Muscle of arm (tissue), 1 donor: ENCODE measurements at regions not wholly inside any gene's neighbourhood (a gene's known extent, or its start where the extent isn't known, plus 50 kb on each side); places are given as distances from the start of the nearest gene placed in this dataset.
"Not testable (repeated sequence)": the region's sequence is repeated elsewhere in the genome, so short reads cannot be mapped to it uniquely, and the experiment has no call there.

Experiments used
- DNase-seq: peaks from one replicate; pipeline ENCODE4 v3.0.0-alpha.2; 2013

DNA sequence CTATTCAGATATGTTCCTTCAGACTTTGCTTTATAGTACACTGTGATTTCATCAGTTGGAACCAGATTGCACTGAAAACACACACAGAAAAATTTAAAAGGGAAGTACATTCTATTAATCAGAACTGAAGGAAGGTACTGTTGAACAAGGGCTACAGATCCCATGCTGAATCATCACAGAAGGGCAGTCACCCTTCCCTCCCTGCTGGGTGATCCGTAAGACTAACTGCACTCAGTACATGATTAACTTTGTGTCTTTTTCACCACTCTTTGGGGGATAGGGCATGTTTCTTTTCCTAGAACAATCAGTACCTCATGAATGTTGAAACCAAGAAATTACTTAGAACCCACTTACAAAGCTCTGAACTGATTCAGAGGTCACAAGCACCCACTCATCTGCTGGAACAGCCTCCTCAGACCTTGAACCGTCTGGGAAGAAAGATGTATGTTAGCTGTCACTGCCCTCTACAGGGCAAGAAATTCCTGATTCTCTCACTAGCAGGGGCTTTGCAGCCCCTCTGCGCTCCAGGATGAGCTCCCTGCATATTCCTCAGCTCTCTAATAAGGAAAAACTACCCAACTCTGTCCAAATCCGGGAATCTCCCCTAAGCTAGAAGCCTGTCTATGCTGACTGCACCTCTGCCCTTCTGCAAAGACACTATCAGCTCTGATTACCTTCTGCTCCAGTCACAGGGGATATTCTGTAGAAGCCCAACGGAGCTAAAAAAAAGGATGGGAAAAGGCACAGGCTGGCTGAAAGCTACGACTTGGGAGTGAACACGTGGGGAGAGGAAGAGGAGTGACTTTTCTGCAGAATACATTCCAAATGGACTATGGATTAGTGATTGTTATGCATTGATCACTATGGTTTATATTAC is 51.0 kb downstream of the IARS1 start:
- peak; percentile 4 for DNase-seq

DNA sequence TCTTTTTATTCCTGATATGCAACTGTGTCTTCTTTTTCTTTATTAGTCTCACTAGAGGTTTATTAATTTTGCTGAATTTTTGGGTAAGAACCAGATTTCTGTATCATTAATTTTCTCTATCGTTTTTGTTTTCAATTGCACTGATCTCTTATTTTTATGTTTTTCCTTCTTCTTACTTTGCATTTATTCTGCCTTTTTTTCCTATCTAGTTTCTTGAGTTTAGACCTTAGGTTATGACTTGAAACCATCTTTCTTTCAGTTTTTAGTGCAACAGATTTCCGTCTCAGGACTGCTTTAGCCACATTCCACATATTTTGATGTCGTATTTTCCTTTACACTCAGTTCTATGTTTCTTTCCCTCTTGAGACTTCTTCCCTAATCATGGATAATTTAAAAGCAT is 56.6 kb downstream of the IARS1 start:
- no peak for DNase-seq

DNA sequence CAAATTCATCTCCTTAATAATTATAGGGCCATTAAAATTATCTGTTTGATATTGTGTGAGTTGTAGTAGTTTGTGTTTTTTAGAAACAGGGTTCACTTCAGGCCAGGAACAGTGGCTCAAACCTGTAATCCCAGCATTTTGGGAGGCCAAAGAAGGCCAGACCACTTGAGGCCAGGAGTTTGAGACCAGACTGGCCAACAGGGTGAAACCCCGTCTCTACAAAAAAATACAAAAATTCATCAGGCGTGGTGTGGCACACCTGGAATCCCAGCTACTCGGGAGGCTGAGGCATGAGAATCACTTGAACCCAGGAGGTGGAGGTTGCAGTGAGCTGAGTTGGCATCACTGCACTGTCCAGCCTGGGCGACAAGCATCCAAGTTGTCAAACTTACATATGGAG is 57.0 kb downstream of the IARS1 start:
- no peak for DNase-seq

DNA sequence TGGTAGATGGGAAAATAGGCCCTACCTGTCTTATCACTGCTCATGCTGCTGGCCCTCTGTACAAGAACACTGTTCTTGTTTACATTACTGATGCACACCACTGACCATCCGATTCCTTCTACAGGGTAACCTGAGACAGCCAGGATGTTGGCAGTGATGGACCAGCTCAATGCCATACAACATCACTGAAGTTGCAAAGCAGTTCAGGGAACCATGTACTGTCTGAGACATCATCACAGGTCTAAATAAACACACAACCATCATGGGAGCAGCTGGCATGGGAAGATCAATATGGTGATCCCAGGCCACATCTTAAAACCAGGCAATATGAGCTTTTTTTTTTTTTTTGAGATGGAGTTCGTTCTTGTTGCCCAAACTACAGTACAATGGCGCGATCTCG is 59.0 kb downstream of the IARS1 start:
- no peak for DNase-seq

DNA sequence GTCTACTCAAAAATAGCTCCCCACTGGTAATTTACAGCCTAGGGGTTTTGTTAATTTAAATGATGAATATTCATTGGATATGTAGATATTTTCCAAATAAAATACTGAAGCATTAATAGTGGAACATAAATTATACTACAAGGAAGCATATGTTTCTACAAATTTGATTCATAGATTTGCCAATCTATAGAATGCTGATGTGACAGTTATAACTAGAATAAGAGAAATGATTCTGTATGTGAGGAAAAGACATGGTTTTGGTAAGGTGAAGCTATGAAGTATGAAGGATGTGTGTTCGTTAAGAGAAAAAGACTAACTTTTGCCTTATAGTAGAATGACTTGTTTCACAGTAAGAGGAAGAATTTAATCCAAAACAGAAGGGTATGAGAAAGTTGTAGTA is 61.3 kb downstream of the IARS1 start:
- no peak for DNase-seq

DNA sequence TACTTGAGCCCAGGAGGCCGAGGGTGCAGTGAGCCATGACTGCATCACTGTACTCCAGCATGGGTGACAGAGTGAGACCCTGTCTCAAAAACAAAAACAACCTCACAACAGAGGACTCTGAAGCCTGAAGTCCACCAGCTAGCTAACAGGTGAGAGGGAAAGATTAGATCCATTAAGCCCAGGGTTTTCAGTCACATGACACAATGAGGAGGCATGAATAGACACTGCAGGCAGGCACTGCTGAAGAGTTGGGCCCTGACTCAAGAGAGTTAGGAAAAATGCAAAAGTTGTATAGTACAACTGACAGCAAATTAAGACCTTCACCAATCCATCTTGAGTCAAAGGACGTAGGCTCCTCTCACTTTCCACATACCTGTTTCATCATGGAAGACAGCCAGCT is 64.9 kb downstream of the IARS1 start:
- DNase-seq: no peak

DNA sequence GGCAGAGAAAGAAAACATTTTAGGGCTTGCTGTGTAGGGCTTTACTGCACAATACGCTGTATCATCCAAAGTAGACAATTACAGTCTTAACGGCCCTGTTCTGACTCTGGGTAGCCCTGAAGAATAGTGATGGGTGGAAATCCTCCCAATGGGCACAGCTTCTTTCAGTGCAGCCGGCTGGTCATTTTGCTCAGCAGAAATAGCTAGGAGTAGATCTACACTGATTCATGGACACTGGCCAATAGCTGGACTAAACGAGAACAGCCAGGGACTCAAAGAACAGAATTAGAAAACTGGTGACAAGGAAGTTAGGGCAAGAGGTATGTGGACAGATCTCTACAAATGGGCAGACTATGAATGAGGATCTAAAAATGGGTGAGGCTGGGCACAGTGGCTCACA is 69.3 kb downstream of the IARS1 start:
- no peak for DNase-seq

DNA sequence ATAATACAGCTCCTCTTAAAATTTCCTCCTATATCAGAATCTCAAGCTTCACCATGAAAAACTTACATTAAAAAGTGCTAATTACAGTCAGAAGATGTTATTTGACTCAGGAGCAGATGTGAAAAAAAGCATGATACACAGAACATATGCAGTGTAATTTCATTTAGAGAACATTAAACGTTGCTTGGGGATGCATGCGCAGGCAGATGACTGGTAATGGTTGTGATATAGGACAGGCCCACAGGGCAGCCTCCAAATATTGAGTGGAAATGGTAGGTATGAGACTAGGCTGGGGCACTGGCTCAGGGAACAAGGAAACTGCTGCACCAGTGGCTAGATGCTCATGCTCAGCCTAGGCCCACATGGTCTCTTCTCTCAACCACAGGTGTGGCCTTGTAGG is 69.7 kb downstream of the IARS1 start:
- no peak for DNase-seq

DNA sequence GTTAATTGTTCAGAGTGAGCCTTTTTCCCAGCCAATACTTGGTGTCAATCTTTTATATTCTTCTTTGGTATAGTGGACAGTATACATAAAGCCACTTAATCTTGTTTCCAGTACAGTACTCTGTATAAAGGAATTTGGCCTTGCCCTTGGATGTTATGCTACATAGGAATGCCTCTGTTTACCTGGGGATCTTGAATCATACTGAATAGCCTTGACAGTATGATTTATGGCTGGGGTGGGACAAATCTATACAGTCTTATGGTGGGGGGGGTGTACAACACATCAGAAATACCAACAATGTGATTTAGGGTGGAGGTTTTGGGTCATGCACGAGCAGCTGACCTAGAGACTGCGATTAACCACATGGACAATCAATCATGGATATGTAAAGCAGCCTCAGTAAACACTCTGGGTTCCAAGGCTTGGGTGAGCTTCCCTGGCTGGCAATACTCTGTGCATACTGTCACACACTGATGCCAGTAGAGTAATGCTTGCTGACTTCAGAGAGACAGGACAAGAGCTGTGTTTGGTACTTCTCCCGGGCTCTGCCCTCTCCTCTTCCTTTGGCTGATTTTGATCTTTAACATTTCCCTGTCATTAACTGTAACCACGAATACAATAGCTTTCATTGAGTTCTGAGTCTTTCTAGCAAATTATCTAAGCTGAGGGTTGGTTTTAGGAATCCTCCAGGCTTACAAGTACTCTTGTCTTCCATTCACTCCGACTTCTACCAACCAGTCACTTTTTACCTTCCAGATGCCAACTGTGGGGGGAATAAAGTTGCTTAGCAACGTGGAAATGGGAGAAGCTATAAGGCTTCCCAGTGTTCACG is 84.6 kb downstream of the IARS1 start:
- DNase-seq: no peak

DNA sequence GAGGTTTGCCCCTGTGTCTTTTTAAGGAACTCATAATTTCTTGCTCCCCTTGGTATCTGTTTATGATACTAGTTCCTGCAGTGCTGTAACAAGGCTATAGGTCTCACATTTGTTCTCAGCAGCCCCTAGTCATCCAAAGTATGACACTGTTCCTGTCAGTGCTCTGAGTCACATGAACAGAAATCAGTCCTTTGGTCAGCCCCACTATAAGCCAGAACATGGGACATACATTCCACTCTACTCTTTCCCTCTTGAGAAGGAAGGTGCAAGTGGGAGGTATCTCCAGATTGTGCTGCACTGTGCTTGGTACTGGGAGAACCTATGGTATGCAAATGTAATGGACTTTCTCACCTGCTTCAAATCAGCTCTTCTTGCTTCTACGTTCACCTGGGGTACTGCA is 87.0 kb downstream of the IARS1 start:
- DNase-seq: no peak

DNA sequence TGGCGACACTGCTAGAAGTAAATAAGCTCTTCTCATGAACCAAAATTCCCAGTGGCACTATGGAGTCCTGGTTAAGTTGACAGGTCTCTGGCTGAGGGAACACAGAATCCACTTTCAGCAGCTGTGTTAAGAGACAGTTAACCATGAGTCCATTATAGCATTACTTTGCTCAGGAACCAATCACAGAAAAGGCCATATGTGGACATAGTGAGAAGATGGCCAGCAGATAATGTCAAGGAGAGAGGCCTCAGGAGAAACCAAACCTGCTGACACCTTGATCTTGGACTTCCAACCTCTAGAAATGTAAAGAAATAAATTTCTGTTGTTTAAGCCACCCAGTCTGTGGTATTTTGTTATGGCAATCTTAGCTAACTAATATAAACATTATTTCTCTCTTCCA is 88.7 kb upstream of the SPTLC1 start:
- not testable (repeated sequence) for DNase-seq

DNA sequence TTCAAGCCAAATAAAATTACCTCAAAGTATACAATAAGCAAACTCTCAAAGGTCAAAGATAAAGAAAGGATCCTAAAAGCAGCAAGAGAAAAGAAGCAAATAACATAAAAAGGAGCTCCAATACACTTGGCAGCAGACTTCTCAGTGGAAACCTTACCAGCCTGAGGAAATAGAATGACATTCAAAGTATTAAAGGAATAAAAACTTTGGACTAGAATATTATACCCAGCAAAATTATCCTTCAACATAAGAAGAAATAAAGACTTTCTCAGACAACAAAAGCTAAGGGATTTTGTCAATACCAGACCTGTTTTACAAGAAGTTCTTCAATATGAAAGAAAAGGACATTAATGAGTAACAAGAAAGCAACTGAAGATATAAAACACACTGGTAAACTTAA is 83.0 kb upstream of the SPTLC1 start:
- DNase-seq: not testable (repeated sequence)

DNA sequence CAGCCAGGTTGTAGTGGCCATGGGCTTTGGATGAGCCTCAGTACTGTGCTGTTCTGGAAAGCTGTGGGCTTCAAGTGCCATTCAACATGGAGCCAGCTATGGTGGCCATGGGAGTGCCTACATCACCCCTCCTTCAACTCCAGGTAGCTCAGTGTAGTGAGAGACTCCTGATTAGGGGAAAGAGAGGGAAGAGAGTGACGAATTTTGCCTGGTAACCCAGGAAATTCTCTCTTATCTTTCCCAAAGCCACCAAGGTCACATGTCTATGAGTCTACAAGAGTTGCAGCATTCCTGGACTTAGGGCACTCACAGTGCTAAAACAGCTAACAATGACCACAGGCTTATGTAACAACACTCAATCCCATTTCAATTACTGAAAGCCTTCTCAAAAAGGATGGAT is 81.7 kb upstream of the SPTLC1 start:
- no peak for DNase-seq

DNA sequence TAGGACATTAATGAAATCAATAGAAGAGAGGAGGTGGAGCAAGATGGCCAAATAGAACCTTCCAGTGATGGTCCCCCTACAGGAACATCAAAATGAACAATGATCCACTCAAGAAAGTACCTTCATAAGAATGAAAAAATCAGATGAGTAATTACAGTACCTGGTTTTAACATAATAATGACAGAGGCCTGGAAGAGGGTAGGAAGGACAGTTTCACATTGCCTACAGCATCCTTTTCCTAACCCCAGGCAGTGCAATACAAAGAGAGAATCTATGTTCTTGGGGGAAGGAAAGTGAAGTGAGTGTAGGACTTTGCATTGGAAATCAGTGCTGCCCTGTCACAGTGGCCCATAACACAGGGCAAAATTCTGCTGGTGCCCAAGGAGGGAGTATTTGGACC is 81.2 kb upstream of the SPTLC1 start:
- DNase-seq: no peak

DNA sequence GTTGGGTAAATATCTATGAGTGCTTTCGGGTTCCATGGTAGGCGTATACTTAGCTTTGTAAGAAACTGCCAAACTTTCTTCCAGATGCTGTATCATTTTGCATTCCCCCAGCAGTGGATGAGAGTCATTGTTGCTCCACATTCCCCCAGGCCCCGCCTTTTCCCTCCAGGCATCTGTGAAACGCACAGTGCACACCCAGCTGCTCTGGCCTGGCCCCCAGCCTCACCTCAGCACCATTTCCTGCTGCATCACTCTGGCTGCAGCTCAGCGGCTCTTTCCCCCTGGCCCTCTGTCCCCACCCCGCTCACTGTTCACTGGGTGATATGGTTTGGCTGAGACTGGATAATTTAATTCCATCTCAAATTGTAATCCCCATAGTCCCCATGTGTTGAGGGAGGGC is 76.6 kb upstream of the SPTLC1 start:
- DNase-seq: peak; percentile 19

DNA sequence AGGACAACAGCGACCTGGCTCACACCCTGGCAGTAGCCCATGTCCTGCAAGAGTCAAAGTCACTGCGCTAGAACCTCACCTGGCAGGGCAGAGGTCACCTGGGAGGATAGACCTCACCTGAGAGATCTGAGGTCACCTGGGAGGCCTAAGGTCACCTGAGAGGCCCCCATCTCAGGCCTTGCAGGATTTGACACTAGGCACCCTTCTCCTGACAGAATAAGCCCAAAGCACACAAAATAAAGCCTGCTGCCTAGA is 75.2 kb upstream of the SPTLC1 start:
- DNase-seq: no peak

DNA sequence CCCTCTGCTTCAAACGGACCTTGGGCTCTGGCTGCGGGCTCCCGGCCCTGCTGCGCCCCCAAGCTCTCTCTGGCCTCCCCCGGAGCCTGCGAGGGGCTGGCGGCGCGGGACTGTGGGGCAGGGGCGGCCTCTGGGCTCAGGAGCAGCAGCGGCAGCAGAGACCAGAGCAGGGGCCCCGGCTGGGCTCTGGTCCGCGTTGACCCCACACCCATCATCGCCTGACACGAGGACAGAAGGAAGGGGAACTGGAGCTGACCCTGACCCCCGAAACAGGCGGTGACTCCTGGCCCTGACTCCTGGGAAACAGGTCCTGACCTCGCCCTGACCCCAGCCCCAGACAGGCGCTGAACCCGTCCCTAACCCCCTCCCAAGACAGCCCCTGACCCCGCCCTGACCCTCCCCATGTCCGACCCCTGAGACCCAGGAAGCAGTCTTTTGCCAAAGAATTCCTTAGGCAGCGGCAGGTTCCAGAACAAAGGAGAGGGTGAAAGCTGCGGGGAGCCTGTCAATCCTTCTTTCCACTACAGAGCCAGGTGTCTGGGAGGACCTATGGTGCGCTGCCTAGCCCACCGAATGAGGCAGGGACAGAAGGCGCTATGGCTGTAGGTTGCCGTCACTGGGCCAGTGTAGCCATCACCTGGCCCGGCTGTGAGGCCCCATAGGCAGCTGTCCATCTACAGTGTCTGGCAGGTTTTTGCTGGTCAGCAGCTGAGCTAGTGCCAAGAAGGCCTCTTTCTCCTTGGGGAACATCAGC is 74.7 kb upstream of the SPTLC1 start:
- no peak for DNase-seq

DNA sequence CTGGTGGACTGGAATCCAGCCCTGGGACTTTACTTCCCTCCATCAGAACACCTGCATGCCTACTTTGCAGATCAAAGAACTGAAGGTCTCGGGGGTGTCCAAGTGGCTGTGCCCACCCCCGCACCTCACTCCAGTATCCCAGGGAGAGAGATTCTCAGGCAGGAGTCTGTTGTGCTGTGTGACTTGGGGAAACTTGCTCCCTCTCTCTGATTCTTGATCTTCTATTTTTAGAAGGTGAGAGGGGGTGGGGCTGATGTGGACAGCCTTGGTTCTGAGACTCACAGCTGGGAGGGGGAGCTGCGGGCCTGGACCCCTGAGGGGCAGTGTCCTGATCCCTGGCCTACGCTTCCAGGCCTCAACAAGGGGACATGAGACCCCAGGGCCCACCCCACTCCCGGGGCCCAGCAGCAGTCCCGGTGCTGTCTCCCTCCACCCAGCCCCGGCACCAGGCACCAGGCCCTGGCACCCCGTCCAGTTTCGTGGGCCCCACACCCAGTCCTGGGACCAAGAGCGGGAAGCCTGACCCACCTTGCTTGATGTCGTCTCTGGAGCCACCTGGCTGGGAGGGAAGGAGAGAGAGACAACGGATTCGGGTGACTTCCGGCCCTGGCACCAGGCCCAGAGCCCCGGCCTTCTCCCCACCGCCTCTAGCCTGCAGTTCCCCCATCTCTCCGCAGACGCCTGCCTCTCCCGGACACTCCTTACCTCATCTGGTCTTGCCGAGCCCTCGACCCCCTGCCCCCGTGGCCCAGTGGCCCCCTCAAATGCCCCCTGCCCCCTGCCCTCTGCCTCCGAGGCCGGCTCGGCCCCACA is 74.0 kb upstream of the SPTLC1 start:
- no peak for DNase-seq

DNA sequence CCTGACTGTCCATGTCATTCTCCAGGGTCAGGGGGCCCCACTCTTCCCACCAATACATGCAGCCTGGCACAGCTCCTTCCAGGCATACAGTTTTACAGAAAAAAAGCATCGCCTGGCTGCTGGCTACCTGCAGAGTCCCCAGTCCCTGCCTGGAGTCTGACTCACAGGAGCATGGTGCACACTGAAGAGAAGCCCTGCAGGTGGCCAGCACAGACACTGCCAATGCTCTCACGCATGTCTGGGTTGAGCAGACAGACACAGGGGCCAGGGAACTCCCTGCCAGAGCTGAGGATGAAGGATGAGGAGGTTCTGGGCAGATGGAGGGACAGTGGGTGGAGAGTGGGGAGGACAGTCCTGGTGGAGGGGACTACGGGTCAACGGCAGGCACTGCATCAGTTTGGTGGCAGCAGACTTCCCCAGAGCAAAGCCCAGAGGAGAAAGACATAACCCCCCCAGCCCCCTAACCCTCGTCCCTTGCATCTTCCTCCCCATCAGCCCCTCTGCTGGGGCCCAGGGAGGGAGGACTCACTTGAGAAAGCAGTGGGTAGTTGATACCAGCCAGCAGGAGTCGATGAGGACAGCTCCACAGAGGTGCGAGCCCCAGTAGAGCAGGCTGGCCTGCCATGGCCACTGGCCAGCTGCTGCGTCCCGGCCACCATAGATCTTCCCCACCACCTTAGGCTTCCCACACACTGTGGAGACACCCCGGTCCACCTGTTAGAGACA is 72.9 kb upstream of the SPTLC1 start:
- DNase-seq: no peak

DNA sequence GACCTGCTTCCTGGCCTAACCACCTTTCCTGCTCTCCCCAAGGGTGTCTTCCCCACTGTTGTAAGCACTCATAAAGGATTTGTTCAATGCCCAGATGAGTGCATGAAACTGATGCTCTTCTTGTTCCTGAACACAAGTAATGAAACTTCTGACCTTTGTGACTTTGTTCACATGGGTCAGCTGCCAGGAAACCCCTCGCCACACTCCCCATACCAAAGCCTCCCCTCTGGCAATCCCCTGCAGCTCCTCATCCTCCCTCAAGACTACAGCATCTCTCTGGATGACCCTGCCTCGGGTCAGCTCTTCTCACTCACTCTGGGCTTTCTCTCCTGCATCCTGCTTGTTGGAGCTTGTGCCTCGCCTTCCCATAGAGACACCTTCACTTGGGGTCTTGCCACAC is 72.2 kb upstream of the SPTLC1 start:
- DNase-seq: no peak

DNA sequence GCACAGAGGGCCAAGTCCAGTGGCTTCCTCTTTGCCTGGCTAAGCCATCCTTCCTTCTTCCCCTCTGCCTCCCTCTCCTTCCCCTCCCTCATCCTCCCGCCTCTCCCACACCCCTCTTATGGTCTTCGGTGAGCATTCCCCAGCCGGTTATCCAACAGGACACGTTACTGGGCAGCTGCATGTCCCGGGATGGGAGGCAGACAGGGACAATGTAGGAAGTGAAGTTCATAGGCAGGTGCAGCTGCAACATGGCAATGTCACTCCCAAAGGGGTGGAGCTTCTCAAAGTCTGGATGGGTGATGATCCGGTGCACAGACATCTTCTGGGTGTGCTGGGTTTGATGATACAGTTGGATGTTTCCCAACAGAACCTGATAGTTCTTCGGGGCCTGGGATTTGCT is 71.4 kb upstream of the SPTLC1 start:
- no peak for DNase-seq
